SK-N-SH treated with all-trans-retinoic acid at 6 μM for 48 hours (cell line): ENCODE measurements at regions not wholly inside any gene's neighbourhood (a gene's known extent, or its start where the extent isn't known, plus 50 kb on each side); places are given as distances from the start of the nearest gene placed in this dataset.

Source experiments
- ARNTL ChIP-seq: fragments of 450-650 bp; formaldehyde crosslinking; IDR thresholded peaks from 2 replicates; pipeline ENCODE4 v1.5.0; 2020; ENCODE audit warnings: low read depth, mild to moderate bottlenecking, moderate library complexity, borderline replicate concordance
- CSDC2 ChIP-seq: fragments of 250-450 bp; sonication (Bioruptor Pico); IDR thresholded peaks from 2 replicates; pipeline ENCODE4 v1.5.0; 2020; ENCODE audit warnings: mild to moderate bottlenecking, moderate library complexity
- ESRRG ChIP-seq: fragments of 250-450 bp; sonication (Bioruptor Pico); IDR thresholded peaks from 2 replicates; pipeline ENCODE4 v1.6.1; 2021; ENCODE audit warnings: mild to moderate bottlenecking
- TCF4 ChIP-seq: fragments of 250-450 bp; sonication (Bioruptor Pico); IDR thresholded peaks from 2 replicates; pipeline ENCODE4 v1.8.0; 2021; ENCODE audit warnings: mild to moderate bottlenecking, moderate library complexity, borderline replicate concordance
- TOX ChIP-seq: fragments of 250-450 bp; sonication (Bioruptor Pico); IDR thresholded peaks from 2 replicates; pipeline ENCODE4 v1.8.0; 2021; ENCODE audit warnings: mild to moderate bottlenecking, moderate library complexity, borderline replicate concordance
- ZC3H10 ChIP-seq: fragments of 250-450 bp; sonication (Bioruptor Pico); IDR thresholded peaks from 2 replicates; pipeline ENCODE4 v1.5.1; 2021; ENCODE audit warnings: mild to moderate bottlenecking, moderate library complexity
- ZFP3 ChIP-seq: fragments of 250-450 bp; sonication (Bioruptor Pico); IDR thresholded peaks from 2 replicates; pipeline ENCODE4 v1.5.0; 2020; ENCODE audit warnings: mild to moderate bottlenecking, moderate library complexity
- ZNF565 ChIP-seq: fragments of 450-650 bp; formaldehyde crosslinking; conservative IDR thresholded peaks from 2 replicates; pipeline ENCODE4 v1.5.0; 2020; ENCODE audit warnings: low read depth, mild to moderate bottlenecking, moderate library complexity
- ZNF70 ChIP-seq: fragments of 450-650 bp; formaldehyde crosslinking; IDR thresholded peaks from 2 replicates; pipeline ENCODE4 v1.5.0; 2020; ENCODE audit warnings: mild to moderate bottlenecking, moderate library complexity
- ZNF8 ChIP-seq: fragments of 450-650 bp; formaldehyde crosslinking; IDR thresholded peaks from 2 replicates; pipeline ENCODE4 v1.5.0; 2020; ENCODE audit warnings: mild to moderate bottlenecking, moderate library complexity
- TF ChIP-seq, protein P1 (sequence below): fragments of 250-450 bp; sonication (Bioruptor Pico); IDR thresholded peaks from 2 replicates; pipeline ENCODE4 v1.8.0; 2020; ENCODE audit warnings: mild to moderate bottlenecking, moderate library complexity, borderline replicate concordance
- TF ChIP-seq, protein P2 (sequence below): fragments of 250-450 bp; sonication (Bioruptor Pico); IDR thresholded peaks from 2 replicates; pipeline ENCODE4 v1.5.1; 2021; ENCODE audit warnings: mild to moderate bottlenecking, moderate library complexity
- TF ChIP-seq, protein P3 (sequence below): fragments of 250-450 bp; sonication (Bioruptor Pico); IDR thresholded peaks from 2 replicates; pipeline ENCODE4 v1.5.1; 2020; ENCODE audit warnings: low read depth, mild to moderate bottlenecking, moderate library complexity

DNA sequence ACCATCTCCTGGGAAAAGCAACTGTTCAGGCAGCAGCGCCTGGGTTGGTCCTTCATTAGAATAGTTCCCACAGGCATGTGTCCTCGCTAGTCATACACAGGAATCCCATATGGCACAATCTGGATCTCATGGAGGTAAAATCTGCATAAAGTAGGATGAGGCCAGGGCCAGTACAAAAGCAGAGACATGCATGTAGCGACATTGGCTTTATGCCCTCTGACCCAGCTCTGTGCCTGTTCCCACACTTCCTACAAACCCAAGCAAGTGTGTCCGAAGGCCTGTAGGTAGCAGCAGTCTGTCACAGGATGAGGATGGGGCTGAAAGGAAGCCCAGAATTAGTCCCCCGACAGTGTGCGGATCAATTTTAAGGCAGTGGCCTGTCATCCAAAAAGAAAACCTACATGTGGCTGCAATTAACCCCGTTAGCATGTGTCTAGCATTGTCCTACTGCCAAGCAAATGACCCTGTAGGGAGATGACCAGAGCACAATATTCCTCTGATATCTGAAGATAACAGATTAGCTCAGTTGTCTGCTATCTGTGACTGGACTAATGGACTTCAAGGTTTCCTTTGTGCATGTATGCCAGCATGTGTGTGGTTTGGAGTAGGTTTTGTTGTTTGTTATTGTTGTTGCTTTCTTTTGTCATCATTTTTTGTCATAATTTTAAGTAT, 178.8 kb downstream of the TMEM161B start:
- TF ChIP-seq ARNTL (CRISPR knock-in tag) (no peak), ESRRG (no peak), ZNF565 (CRISPR knock-in tag) (no peak), ZFP3 (no peak), TCF4 (CRISPR knock-in tag) (peak; percentile 74; the same call in 1 of the 2 replicates), ZC3H10 (CRISPR knock-in tag) (no peak), CSDC2 (CRISPR knock-in tag) (no peak), ZNF8 (CRISPR knock-in tag) (no peak), TOX (CRISPR knock-in tag) (no peak), ZNF70 (CRISPR knock-in tag) (no peak)
- TF ChIP-seq, protein P1, sequence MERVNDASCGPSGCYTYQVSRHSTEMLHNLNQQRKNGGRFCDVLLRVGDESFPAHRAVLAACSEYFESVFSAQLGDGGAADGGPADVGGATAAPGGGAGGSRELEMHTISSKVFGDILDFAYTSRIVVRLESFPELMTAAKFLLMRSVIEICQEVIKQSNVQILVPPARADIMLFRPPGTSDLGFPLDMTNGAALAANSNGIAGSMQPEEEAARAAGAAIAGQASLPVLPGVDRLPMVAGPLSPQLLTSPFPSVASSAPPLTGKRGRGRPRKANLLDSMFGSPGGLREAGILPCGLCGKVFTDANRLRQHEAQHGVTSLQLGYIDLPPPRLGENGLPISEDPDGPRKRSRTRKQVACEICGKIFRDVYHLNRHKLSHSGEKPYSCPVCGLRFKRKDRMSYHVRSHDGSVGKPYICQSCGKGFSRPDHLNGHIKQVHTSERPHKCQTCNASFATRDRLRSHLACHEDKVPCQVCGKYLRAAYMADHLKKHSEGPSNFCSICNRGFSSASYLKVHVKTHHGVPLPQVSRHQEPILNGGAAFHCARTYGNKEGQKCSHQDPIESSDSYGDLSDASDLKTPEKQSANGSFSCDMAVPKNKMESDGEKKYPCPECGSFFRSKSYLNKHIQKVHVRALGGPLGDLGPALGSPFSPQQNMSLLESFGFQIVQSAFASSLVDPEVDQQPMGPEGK: no peak
- TF ChIP-seq, protein P2, sequence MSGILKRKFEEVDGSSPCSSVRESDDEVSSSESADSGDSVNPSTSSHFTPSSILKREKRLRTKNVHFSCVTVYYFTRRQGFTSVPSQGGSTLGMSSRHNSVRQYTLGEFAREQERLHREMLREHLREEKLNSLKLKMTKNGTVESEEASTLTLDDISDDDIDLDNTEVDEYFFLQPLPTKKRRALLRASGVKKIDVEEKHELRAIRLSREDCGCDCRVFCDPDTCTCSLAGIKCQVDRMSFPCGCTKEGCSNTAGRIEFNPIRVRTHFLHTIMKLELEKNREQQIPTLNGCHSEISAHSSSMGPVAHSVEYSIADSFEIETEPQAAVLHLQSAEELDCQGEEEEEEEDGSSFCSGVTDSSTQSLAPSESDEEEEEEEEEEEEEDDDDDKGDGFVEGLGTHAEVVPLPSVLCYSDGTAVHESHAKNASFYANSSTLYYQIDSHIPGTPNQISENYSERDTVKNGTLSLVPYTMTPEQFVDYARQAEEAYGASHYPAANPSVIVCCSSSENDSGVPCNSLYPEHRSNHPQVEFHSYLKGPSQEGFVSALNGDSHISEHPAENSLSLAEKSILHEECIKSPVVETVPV: 0 out of 2 replicates have a peak, but pooled peaks have one; percentile 25
- TF ChIP-seq, protein P3, sequence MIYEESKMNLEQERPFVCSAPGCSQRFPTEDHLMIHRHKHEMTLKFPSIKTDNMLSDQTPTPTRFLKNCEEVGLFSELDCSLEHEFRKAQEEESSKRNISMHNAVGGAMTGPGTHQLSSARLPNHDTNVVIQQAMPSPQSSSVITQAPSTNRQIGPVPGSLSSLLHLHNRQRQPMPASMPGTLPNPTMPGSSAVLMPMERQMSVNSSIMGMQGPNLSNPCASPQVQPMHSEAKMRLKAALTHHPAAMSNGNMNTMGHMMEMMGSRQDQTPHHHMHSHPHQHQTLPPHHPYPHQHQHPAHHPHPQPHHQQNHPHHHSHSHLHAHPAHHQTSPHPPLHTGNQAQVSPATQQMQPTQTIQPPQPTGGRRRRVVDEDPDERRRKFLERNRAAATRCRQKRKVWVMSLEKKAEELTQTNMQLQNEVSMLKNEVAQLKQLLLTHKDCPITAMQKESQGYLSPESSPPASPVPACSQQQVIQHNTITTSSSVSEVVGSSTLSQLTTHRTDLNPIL (CRISPR knock-in tag): no peak
